Upper lobe of left lung (tissue), 4 donors: ENCODE measurements at regions not wholly inside any gene's neighbourhood (a gene's known extent, or its start where the extent isn't known, plus 50 kb on each side); places are given as distances from the start of the nearest gene placed in this dataset.

Experiments used
- EP300 ChIP-seq, 4 donors: sonication (generic); formaldehyde crosslinking; IDR thresholded peaks; one replicate each; pipeline ENCODE4 v1.5.1; 2017; ENCODE audit warnings: antibody characterized with exemption in 4 of 4, control low read depth in 2 of 4
- POLR2A ChIP-seq, 4 donors: fragments of 450-650 bp; IDR thresholded peaks; one replicate each; pipeline ENCODE4 v1.5.1; 2016 to 2017; ENCODE audit warnings: antibody characterized with exemption in 4 of 4, mild to moderate bottlenecking in 2 of 4
- POLR2AphosphoS5 ChIP-seq, 2 donors: sonication (generic); formaldehyde crosslinking; IDR thresholded peaks; one replicate each; pipeline ENCODE4 v1.5.1; 2017; ENCODE audit warnings: antibody characterized with exemption in 2 of 2
- TF ChIP-seq, protein P1 (sequence below), 6 experiments: fragments of 450-650 bp in 4 of 6; fragments of 200-600 bp in 2 of 6; sonication (generic) in 2 of 6; IDR thresholded peaks; one replicate each; pipeline ENCODE4 v1.5.1; 2016 to 2019; ENCODE audit warnings: antibody characterized with exemption in 6 of 6

DNA sequence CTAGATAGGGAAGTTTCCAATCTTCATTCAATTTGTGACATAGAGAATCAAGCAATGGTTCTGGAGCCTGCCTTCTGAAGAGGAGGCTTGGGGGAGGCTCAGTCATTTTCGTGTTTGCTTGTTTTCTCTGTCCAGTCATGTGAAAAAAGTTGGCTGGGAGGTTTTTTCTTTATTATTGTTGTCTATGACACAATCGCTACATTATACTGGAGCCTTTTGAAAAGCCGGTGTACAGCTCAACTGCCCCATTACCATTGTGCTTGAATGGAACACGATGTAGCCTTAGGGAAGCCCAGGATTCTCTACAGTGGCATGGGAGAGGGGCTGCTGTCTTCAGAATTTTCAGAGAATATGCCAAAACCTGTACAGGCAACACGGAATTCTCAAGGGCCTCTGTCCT lies 57.9 kb upstream of the NCAM1 start:
- TF ChIP-seq, protein P1, sequence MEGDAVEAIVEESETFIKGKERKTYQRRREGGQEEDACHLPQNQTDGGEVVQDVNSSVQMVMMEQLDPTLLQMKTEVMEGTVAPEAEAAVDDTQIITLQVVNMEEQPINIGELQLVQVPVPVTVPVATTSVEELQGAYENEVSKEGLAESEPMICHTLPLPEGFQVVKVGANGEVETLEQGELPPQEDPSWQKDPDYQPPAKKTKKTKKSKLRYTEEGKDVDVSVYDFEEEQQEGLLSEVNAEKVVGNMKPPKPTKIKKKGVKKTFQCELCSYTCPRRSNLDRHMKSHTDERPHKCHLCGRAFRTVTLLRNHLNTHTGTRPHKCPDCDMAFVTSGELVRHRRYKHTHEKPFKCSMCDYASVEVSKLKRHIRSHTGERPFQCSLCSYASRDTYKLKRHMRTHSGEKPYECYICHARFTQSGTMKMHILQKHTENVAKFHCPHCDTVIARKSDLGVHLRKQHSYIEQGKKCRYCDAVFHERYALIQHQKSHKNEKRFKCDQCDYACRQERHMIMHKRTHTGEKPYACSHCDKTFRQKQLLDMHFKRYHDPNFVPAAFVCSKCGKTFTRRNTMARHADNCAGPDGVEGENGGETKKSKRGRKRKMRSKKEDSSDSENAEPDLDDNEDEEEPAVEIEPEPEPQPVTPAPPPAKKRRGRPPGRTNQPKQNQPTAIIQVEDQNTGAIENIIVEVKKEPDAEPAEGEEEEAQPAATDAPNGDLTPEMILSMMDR (IDR thresholded peaks at IDR 0.05), result no peak
- TF ChIP-seq POLR2A (IDR thresholded peaks at IDR 0.05) (no peak), EP300 (IDR thresholded peaks at IDR 0.05) (no peak), POLR2AphosphoS5 (IDR thresholded peaks at IDR 0.05) (no peak)
